ENCODE measurements at regions not wholly inside any gene's neighbourhood (a gene's known extent, or its start where the extent isn't known, plus 50 kb on each side); places are given as distances from the start of the nearest gene placed in this dataset.

- Mint-ChIP-seq H3K36me3 (no peaks in the 10 kb centered on the region), H3K27ac (no peak overlapping the region), H3K4me3 (no peak overlapping the region), H3K27me3 (ENCODE audit: low read depth) (no peaks in the 10 kb centered on the region), H3K4me1 (peaks cover 32% of the 10 kb centered on the region), H3K9me3 (peaks cover 7% of the 10 kb centered on the region)
- no peak for DNase-seq (ENCODE audit: low spot score in 2 of 2, unreplicated experiment in 2 of 2)
- TF ChIP-seq CTCF (IDR thresholded peaks at IDR 0.05; ENCODE audit: unreplicated experiment), result no peak
Measured at GRCh38 chr3:23644099-23644498, 161.7 kb upstream of the UBE2E1 start.

GRCh38 chr3:23644676-23645075 is 161.1 kb upstream of the UBE2E1 start:
- H3K4me1 Mint-ChIP-seq, result peaks cover 38% of the 10 kb centered on the region
- no peak for TF ChIP-seq CTCF (IDR thresholded peaks at IDR 0.05; ENCODE audit: unreplicated experiment)
- DNase-seq (ENCODE audit: low spot score in 2 of 2, unreplicated experiment in 2 of 2), result no peak
- H3K36me3 Mint-ChIP-seq, result no peaks in the 10 kb centered on the region
- no peak overlapping the region for H3K4me3 Mint-ChIP-seq
- no peak overlapping the region for H3K27ac Mint-ChIP-seq
- no peaks in the 10 kb centered on the region for H3K27me3 Mint-ChIP-seq (ENCODE audit: low read depth)
- peaks cover 7% of the 10 kb centered on the region for H3K9me3 Mint-ChIP-seq

- peak overlapping the region; percentile 14 for H3K27ac Mint-ChIP-seq
- no peak overlapping the region for H3K4me3 Mint-ChIP-seq
- peaks cover 40% of the 10 kb centered on the region for H3K4me1 Mint-ChIP-seq
Measured at GRCh38 chr3:23645533-23646183, 160.1 kb upstream of the UBE2E1 start.

GRCh38 chr3:23646184-23646920 is 159.4 kb upstream of the UBE2E1 start:
- H3K4me1 Mint-ChIP-seq, result peaks cover 39% of the 10 kb centered on the region
- TF ChIP-seq CTCF (IDR thresholded peaks at IDR 0.05; ENCODE audit: unreplicated experiment), result no peak
- no peak overlapping the region for H3K4me3 Mint-ChIP-seq
- H3K36me3 Mint-ChIP-seq, result no peaks in the 10 kb centered on the region
- no peak overlapping the region for H3K27ac Mint-ChIP-seq
- no peak for DNase-seq (ENCODE audit: low spot score in 2 of 2, unreplicated experiment in 2 of 2)
- peaks cover 5% of the 10 kb centered on the region for H3K27me3 Mint-ChIP-seq (ENCODE audit: low read depth)
- peaks cover 7% of the 10 kb centered on the region for H3K9me3 Mint-ChIP-seq

More at GRCh38 chr3:23645533-23646183, 160.1 kb upstream of the UBE2E1 start:
- Mint-ChIP-seq H3K9me3 (peaks cover 7% of the 10 kb centered on the region), H3K27me3 (ENCODE audit: low read depth) (peaks cover 5% of the 10 kb centered on the region), H3K36me3 (no peaks in the 10 kb centered on the region)
- no peak for DNase-seq (ENCODE audit: low spot score in 2 of 2, unreplicated experiment in 2 of 2)
- no peak for TF ChIP-seq CTCF (IDR thresholded peaks at IDR 0.05; ENCODE audit: unreplicated experiment)

- peaks cover 5% of the 10 kb centered on the region for H3K9me3 Mint-ChIP-seq
- TF ChIP-seq CTCF (IDR thresholded peaks at IDR 0.05; ENCODE audit: unreplicated experiment), result no peak
- H3K27ac Mint-ChIP-seq, result no peak overlapping the region
- no peak overlapping the region for H3K4me3 Mint-ChIP-seq
- no peaks in the 10 kb centered on the region for H3K36me3 Mint-ChIP-seq
- peaks cover 39% of the 10 kb centered on the region for H3K4me1 Mint-ChIP-seq
- no peak for DNase-seq (ENCODE audit: low spot score in 2 of 2, unreplicated experiment in 2 of 2)
- peaks cover 5% of the 10 kb centered on the region for H3K27me3 Mint-ChIP-seq (ENCODE audit: low read depth)
Measured at GRCh38 chr3:23647706-23648258, 158.0 kb upstream of the UBE2E1 start.

Measured in mesothelial cell of epicardium (in vitro differentiated cells).